H9 (cell line): ENCODE measurements at regions not wholly inside any gene's neighbourhood (a gene's known extent, or its start where the extent isn't known, plus 50 kb on each side); places are given as distances from the start of the nearest gene placed in this dataset.

Source experiments
- DNase-seq: peaks from one replicate; pipeline ENCODE4 v3.0.0-alpha.2; 2017
- H2AFZ ChIP-seq: one replicate; pipeline ENCODE4 v1.6.1; 2013; ENCODE audit warnings: mild to moderate bottlenecking, low read length, control low read depth, moderate library complexity
- H2AK5ac ChIP-seq: 2 replicates; pipeline ENCODE4 v1.6.1; 2013; ENCODE audit warnings: low read length, control low read depth, mixed read lengths; ENCODE audit not compliant: insufficient read length
- H2BK120ac ChIP-seq: one replicate; pipeline ENCODE4 v1.6.1; 2013; ENCODE audit warnings: low read depth, mild to moderate bottlenecking, low read length, control low read depth, inconsistent platforms; ENCODE audit not compliant: poor library complexity, severe bottlenecking
- H2BK12ac ChIP-seq: 2 replicates; pipeline ENCODE4 v1.6.1; 2013; ENCODE audit warnings: low read length, control low read depth, mixed read lengths, low read depth; ENCODE audit not compliant: insufficient read length
- H2BK15ac ChIP-seq: 2 replicates; pipeline ENCODE4 v1.6.1; 2013; ENCODE audit warnings: low read depth, low read length, control low read depth
- H2BK20ac ChIP-seq: one replicate; pipeline ENCODE4 v1.6.1; 2013; ENCODE audit warnings: low read depth, mild to moderate bottlenecking, low read length, control low read depth, inconsistent platforms; ENCODE audit not compliant: poor library complexity, severe bottlenecking
- H2BK5ac ChIP-seq: 2 replicates; pipeline ENCODE4 v1.6.1; 2013; ENCODE audit warnings: low read length, control low read depth, mixed read lengths; ENCODE audit not compliant: insufficient read length
- H3K14ac ChIP-seq: 2 replicates; pipeline ENCODE4 v1.6.1; 2013; ENCODE audit warnings: low read length, control low read depth; ENCODE audit not compliant: insufficient read depth
- H3K18ac ChIP-seq: 2 replicates; pipeline ENCODE4 v1.6.1; 2013; ENCODE audit warnings: low read depth, mild to moderate bottlenecking, mixed read lengths, low read length, control low read depth; ENCODE audit not compliant: insufficient read length
- H3K23ac ChIP-seq: 2 replicates; pipeline ENCODE4 v1.6.1; 2013; ENCODE audit warnings: low read length, control low read depth, mixed read lengths, low read depth; ENCODE audit not compliant: insufficient read length
- H3K23me2 ChIP-seq: 2 replicates; pipeline ENCODE4 v1.6.1; 2013; ENCODE audit warnings: low read depth, mild to moderate bottlenecking, mixed read lengths, low read length, control low read depth; ENCODE audit not compliant: insufficient read length, poor library complexity, severe bottlenecking
- H3K27ac ChIP-seq: 2 replicates; pipeline ENCODE4 v1.5.1; 2013; ENCODE audit warnings: low read length, control low read depth, mixed read lengths, low read depth; ENCODE audit not compliant: insufficient read length
- H3K27me3 ChIP-seq: 2 replicates; pipeline ENCODE4 v1.6.1; 2013; ENCODE audit warnings: low read length, control low read depth, inconsistent platforms; ENCODE audit not compliant: insufficient read depth
- H3K4ac ChIP-seq: 2 replicates; pipeline ENCODE4 v1.6.1; 2013; ENCODE audit warnings: low read depth, mild to moderate bottlenecking, control low read depth, inconsistent platforms, low read length, moderate library complexity
- H3K4me1 ChIP-seq: 2 replicates; pipeline ENCODE4 v1.6.1; 2013; ENCODE audit warnings: low read length, control low read depth, inconsistent platforms; ENCODE audit not compliant: insufficient read depth
- H3K4me2 ChIP-seq: 2 replicates; pipeline ENCODE4 v1.6.1; 2013; ENCODE audit warnings: low read length, control low read depth, mixed read lengths; ENCODE audit not compliant: insufficient read length, insufficient read depth
- H3K56ac ChIP-seq: 2 replicates; pipeline ENCODE4 v1.6.1; 2013; ENCODE audit warnings: low read depth, mild to moderate bottlenecking, mixed read lengths, low read length, control low read depth; ENCODE audit not compliant: insufficient read length
- H3K79me1 ChIP-seq: 2 replicates; pipeline ENCODE4 v1.6.1; 2013; ENCODE audit warnings: low read depth, mild to moderate bottlenecking, moderate library complexity, low read length, control low read depth, inconsistent platforms; ENCODE audit not compliant: insufficient read depth, poor library complexity, severe bottlenecking
- H3K79me2 ChIP-seq: 2 replicates; pipeline ENCODE4 v1.6.1; 2013; ENCODE audit warnings: low read length, control low read depth, inconsistent platforms; ENCODE audit not compliant: insufficient read depth
- H3K9ac ChIP-seq: 2 replicates; pipeline ENCODE4 v1.6.1; 2013; ENCODE audit warnings: low read length, control low read depth, mixed read lengths; ENCODE audit not compliant: insufficient read length; ENCODE audit errors: extremely low read depth
- H3K9me3 ChIP-seq: one replicate; pipeline ENCODE4 v1.6.1; 2013; ENCODE audit warnings: low read depth, low read length, inconsistent platforms; ENCODE audit not compliant: control insufficient read depth
- H3T11ph ChIP-seq: one replicate; pipeline ENCODE4 v1.6.1; 2013; ENCODE audit warnings: mild to moderate bottlenecking, low read length, control low read depth, inconsistent platforms
- H4K20me1 ChIP-seq: one replicate; pipeline ENCODE4 v1.6.1; 2013; ENCODE audit not compliant: control insufficient read depth, insufficient read length, insufficient read depth
- H4K5ac ChIP-seq: 2 replicates; pipeline ENCODE4 v1.6.1; 2013; ENCODE audit warnings: low read depth, mild to moderate bottlenecking, mixed read lengths, low read length, control low read depth; ENCODE audit not compliant: insufficient read length
- H4K8ac ChIP-seq: replicated peaks from 2 replicates; pipeline ENCODE4 v1.6.1; 2013; ENCODE audit warnings: low read length, control low read depth, mixed read lengths, low read depth; ENCODE audit not compliant: insufficient read length
- H4K91ac ChIP-seq: 2 replicates; pipeline ENCODE4 v1.6.1; 2013; ENCODE audit warnings: low read depth, mild to moderate bottlenecking, moderate library complexity, mixed read lengths, low read length, control low read depth; ENCODE audit not compliant: insufficient read length
- H3K27ac Mint-ChIP-seq, 3 experiments: 2 replicates in 2 of 3; 3 replicates in 1 of 3; pipeline ENCODE4 v1.8.0; 2020 to 2021; ENCODE audit warnings: mixed read lengths in 3 of 3, mild to moderate bottlenecking in 1 of 3, moderate library complexity in 1 of 3
- H3K27me3 Mint-ChIP-seq: 2 replicates; pipeline ENCODE4 v1.8.0; 2021; ENCODE audit warnings: low read depth, mild to moderate bottlenecking, moderate library complexity, mixed read lengths
- H3K36me3 Mint-ChIP-seq, 3 experiments: 2 replicates in 2 of 3; 3 replicates in 1 of 3; pipeline ENCODE4 v1.8.0; 2020 to 2021; ENCODE audit warnings: low read depth in 3 of 3, mixed read lengths in 3 of 3; ENCODE audit not compliant: insufficient read depth in 1 of 3
- H3K4me1 Mint-ChIP-seq, 2 experiments: 2 replicates each; pipeline ENCODE4 v1.8.0; 2020; ENCODE audit warnings: mixed read lengths in 2 of 2
- H3K4me3 Mint-ChIP-seq, 2 experiments: 2 replicates in 1 of 2; 3 replicates in 1 of 2; pipeline ENCODE4 v1.8.0; 2020 to 2021; ENCODE audit warnings: mild to moderate bottlenecking in 2 of 2, mixed read lengths in 2 of 2, moderate library complexity in 1 of 2
- H3K9me3 Mint-ChIP-seq, 2 experiments: 2 replicates in 1 of 2; 3 replicates in 1 of 2; pipeline ENCODE4 v1.8.0; 2020; ENCODE audit warnings: mild to moderate bottlenecking in 2 of 2, mixed read lengths in 2 of 2, moderate library complexity in 1 of 2
- CTCF ChIP-seq: fragments of 200-600 bp; sonication (generic); conservative IDR thresholded peaks from 3 replicates; pipeline ENCODE4 v1.8.0; 2021; ENCODE audit warnings: antibody characterized with exemption, mild to moderate bottlenecking
- WGBS: extraction: QIAGEN DNeasy Blood & Tissue Kit; methylation state at CpG from one replicate; pipeline ENCODE4 v1.1.7; 2013; ENCODE audit warnings: missing lambda C conversion rate, low lambda C conversion rate, mixed read lengths; ENCODE audit not compliant: insufficient read length; ENCODE audit errors: extremely low coverage; 5-methylcytosine and 5-hydroxymethylcytosine counted together

GRCh38 chr12:84660139-84660538 lies 252.5 kb downstream of the SLC6A15 start:
- Mint-ChIP-seq H3K36me3 (no peaks in the 10 kb centered on the region), H3K27me3 (no peaks in the 10 kb centered on the region), H3K4me3 (no peak overlapping the region), H3K9me3 (no peaks in the 10 kb centered on the region), H3K27ac (no peak overlapping the region), H3K4me1 (peaks cover 5 to 9% of the 10 kb centered on the region in 2 experiments)
- Histone ChIP-seq H3K23ac (no peak overlapping the region), H4K8ac (no peak overlapping the region), H3K56ac (no peak overlapping the region), H3K18ac (no peak overlapping the region), H4K91ac (no peak overlapping the region), H3T11ph (no peak overlapping the region), H3K4ac (no peak overlapping the region), H3K79me2 (no peaks in the 10 kb centered on the region), H3K23me2 (no peaks in the 10 kb centered on the region), H3K27me3 (no peaks in the 10 kb centered on the region), H2BK120ac (no peak overlapping the region), H2BK5ac (no peak overlapping the region), H3K27ac (no peak overlapping the region), H3K14ac (no peak overlapping the region), H2BK20ac (no peak overlapping the region), H3K79me1 (no peaks in the 10 kb centered on the region), H3K4me2 (no peak overlapping the region), H3K4me1 (no peaks in the 10 kb centered on the region; the same call in 1 of the 2 replicates), H4K5ac (no peak overlapping the region), H3K9me3 (no peaks in the 10 kb centered on the region), H2AFZ (no peak overlapping the region), H2BK12ac (no peak overlapping the region), H2BK15ac (no peak overlapping the region), H2AK5ac (no peak overlapping the region), H3K9ac (no peak overlapping the region), H4K20me1 (no peaks in the 10 kb centered on the region)
- TF ChIP-seq CTCF = no peak
- no peak for DNase-seq
- whole genome bisulfite sequencing = no CpG with 5 or more reads among the region's 1 CpG
